Stimulated activated CD4-positive, alpha-beta T cell treated with anti-CD3 and anti-CD28 coated beads, Interleukin-2, amount 100 ng/mL, for 24 hours (primary cell): ENCODE measurements at regions not wholly inside any gene's neighbourhood (a gene's known extent, or its start where the extent isn't known, plus 50 kb on each side); places are given as distances from the start of the nearest gene placed in this dataset.
"Not testable (repeated sequence)": the region's sequence is repeated elsewhere in the genome, so short reads cannot be mapped to it uniquely, and the experiment has no call there.

Source experiments
- DNase-seq, 2 donors: peaks; one replicate each; pipeline ENCODE4 v3.0.0-alpha.2; 2020

- DNase-seq: no peak
These were observed 196.9 kb upstream of the CDH11 start for GRCh38 chr16:65318590-65319257.

GRCh38 chr16:65318138-65318537 lies 196.3 kb upstream of the CDH11 start:
- DNase-seq: no peak

GRCh38 chr16:65316808-65317207 lies 194.9 kb upstream of the CDH11 start:
- DNase-seq: no peak

GRCh38 chr16:65315081-65315780 lies 193.4 kb upstream of the CDH11 start:
- DNase-seq: no peak

GRCh38 chr16:65314627-65315008 lies 192.8 kb upstream of the CDH11 start:
- DNase-seq: no peak

- DNase-seq: no peak
These were observed 192.2 kb upstream of the CDH11 start for GRCh38 chr16:65313936-65314626.

- DNase-seq: no peak
These were observed 190.9 kb upstream of the CDH11 start for GRCh38 chr16:65312795-65313194.

- DNase-seq: no peak
These were observed 190.2 kb upstream of the CDH11 start for GRCh38 chr16:65312071-65312470.

- not testable (repeated sequence) for DNase-seq
These were observed 188.6 kb upstream of the CDH11 start for GRCh38 chr16:65310491-65310890.

GRCh38 chr16:65309354-65309753 lies 187.5 kb upstream of the CDH11 start:
- no peak for DNase-seq

- DNase-seq: no peak
These were observed 186.6 kb upstream of the CDH11 start for GRCh38 chr16:65308506-65308905.

- no peak for DNase-seq
These were observed 185.4 kb upstream of the CDH11 start for GRCh38 chr16:65307286-65307685.

GRCh38 chr16:65306722-65307121 lies 184.9 kb upstream of the CDH11 start:
- DNase-seq: no peak

- no peak for DNase-seq
These were observed 184.4 kb upstream of the CDH11 start for GRCh38 chr16:65306300-65306699.

GRCh38 chr16:65305266-65305959 lies 183.6 kb upstream of the CDH11 start:
- DNase-seq: no peak

- DNase-seq: no peak
These were observed 179.2 kb upstream of the CDH11 start for GRCh38 chr16:65301029-65301428.

- no peak for DNase-seq
These were observed 175.6 kb upstream of the CDH11 start for GRCh38 chr16:65297453-65297852.

- no peak for DNase-seq
These were observed 173.7 kb upstream of the CDH11 start for GRCh38 chr16:65295527-65295926.

- DNase-seq: no peak
These were observed 172.8 kb upstream of the CDH11 start for GRCh38 chr16:65294708-65295107.

- DNase-seq: no peak
These were observed 172.3 kb upstream of the CDH11 start for GRCh38 chr16:65294165-65294564.

GRCh38 chr16:65289022-65289421 lies 167.2 kb upstream of the CDH11 start:
- DNase-seq: no peak

GRCh38 chr16:65287307-65287706 lies 165.4 kb upstream of the CDH11 start:
- DNase-seq: no peak
